ENCODE measurements at regions not wholly inside any gene's neighbourhood (a gene's known extent, or its start where the extent isn't known, plus 50 kb on each side); places are given as distances from the start of the nearest gene placed in this dataset.

DNA sequence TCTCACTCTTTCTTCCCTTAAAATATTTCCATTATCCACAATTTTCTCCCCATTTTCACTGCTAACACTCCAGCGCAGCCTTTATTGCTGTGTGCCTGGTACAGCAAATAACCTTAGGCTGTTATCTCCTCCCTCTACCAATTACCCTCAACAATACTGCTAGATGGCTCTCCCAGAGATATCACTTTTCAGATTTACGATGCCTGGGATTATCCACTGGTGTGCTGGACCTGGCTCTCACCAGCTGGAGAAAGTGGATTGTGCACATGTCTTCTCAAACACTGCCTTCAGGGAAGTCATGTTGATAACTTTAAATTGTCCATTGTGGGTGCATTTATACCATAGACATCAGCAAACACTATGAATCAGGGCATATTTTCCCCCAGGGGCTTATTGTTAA lies 101.9 kb upstream of the ADAMTS20 start:
- H3K36me3 ChIP-seq (ENCODE audit: control insufficient read depth in 2 of 2, insufficient read depth in 1 of 2, low read length in 2 of 2) = no peaks in the 10 kb centered on the region
- no peak overlapping the region for H3K27ac ChIP-seq (ENCODE audit: extremely low read depth, low read depth, low read length)
- H3K4me3 ChIP-seq (ENCODE audit: low read depth, low read length) = no peak overlapping the region
- CTCF ChIA-PET = no interaction called here
- H3K9me3 ChIP-seq (ENCODE audit: control insufficient read depth, insufficient read depth, low read depth, low read length) = no peaks in the 10 kb centered on the region
- POLR2A ChIA-PET = no interaction called here
- H3K4me1 ChIP-seq (ENCODE audit: control insufficient read depth, insufficient read depth, low read length) = no peaks in the 10 kb centered on the region
- no peak for TF ChIP-seq ZNF48 (tag by site-specific recombination; IDR thresholded peaks at IDR 0.05)
- TF ChIP-seq ZNF221 (tag by site-specific recombination; IDR thresholded peaks at IDR 0.05; ENCODE audit: borderline replicate concordance) = no peak
- TF ChIP-seq ZNF558 (tag by site-specific recombination; IDR thresholded peaks at IDR 0.05) = no peak
- TF ChIP-seq ZSCAN23 (tag by site-specific recombination; IDR thresholded peaks at IDR 0.05) = no peak
- no peak for TF ChIP-seq ZNF10 (tag by site-specific recombination; IDR thresholded peaks at IDR 0.05)
- no peak for TF ChIP-seq GLI4 (tag by site-specific recombination; IDR thresholded peaks at IDR 0.05)
- no peak for TF ChIP-seq KLF16 (tag by site-specific recombination; IDR thresholded peaks at IDR 0.05)
- 0 out of 2 replicates have a peak, but pooled peaks have one; percentile 55 for TF ChIP-seq MZF1 (tag by site-specific recombination; IDR thresholded peaks at IDR 0.05; ENCODE audit: borderline replicate concordance)
- TF ChIP-seq, protein P1, sequence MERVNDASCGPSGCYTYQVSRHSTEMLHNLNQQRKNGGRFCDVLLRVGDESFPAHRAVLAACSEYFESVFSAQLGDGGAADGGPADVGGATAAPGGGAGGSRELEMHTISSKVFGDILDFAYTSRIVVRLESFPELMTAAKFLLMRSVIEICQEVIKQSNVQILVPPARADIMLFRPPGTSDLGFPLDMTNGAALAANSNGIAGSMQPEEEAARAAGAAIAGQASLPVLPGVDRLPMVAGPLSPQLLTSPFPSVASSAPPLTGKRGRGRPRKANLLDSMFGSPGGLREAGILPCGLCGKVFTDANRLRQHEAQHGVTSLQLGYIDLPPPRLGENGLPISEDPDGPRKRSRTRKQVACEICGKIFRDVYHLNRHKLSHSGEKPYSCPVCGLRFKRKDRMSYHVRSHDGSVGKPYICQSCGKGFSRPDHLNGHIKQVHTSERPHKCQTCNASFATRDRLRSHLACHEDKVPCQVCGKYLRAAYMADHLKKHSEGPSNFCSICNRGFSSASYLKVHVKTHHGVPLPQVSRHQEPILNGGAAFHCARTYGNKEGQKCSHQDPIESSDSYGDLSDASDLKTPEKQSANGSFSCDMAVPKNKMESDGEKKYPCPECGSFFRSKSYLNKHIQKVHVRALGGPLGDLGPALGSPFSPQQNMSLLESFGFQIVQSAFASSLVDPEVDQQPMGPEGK (tag by site-specific recombination; IDR thresholded peaks at IDR 0.05) = no peak
- TF ChIP-seq ZBTB11 (tag by site-specific recombination; conservative IDR thresholded peaks at IDR 0.05; ENCODE audit: low read depth) = no peak
- TF ChIP-seq, protein P2, sequence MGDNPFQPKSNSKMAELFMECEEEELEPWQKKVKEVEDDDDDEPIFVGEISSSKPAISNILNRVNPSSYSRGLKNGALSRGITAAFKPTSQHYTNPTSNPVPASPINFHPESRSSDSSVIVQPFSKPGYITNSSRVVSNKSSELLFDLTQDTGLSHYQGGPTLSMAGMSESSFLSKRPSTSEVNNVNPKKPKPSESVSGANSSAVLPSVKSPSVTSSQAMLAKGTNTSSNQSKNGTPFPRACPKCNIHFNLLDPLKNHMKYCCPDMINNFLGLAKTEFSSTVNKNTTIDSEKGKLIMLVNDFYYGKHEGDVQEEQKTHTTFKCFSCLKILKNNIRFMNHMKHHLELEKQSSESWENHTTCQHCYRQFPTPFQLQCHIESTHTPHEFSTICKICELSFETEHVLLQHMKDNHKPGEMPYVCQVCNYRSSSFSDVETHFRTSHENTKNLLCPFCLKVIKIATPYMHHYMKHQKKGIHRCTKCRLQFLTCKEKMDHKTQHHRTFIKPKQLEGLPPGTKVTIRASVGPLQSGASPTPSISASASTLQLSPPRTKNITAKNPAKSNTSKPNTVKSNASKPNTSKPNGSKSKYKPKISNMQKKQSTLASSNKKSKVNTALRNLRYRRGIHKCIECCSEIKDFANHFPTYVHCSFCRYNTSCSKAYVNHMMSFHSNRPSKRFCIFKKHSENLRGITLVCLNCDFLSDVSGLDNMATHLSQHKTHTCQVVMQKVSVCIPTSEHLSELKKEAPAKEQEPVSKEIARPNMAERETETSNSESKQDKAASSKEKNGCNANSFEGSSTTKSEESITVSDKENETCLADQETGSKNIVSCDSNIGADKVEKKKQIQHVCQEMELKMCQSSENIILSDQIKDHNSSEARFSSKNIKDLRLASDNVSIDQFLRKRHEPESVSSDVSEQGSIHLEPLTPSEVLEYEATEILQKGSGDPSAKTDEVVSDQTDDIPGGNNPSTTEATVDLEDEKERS (tag by site-specific recombination; IDR thresholded peaks at IDR 0.05) = no peak
- TF ChIP-seq, protein P3, sequence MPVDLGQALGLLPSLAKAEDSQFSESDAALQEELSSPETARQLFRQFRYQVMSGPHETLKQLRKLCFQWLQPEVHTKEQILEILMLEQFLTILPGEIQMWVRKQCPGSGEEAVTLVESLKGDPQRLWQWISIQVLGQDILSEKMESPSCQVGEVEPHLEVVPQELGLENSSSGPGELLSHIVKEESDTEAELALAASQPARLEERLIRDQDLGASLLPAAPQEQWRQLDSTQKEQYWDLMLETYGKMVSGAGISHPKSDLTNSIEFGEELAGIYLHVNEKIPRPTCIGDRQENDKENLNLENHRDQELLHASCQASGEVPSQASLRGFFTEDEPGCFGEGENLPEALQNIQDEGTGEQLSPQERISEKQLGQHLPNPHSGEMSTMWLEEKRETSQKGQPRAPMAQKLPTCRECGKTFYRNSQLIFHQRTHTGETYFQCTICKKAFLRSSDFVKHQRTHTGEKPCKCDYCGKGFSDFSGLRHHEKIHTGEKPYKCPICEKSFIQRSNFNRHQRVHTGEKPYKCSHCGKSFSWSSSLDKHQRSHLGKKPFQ (tag by site-specific recombination; IDR thresholded peaks at IDR 0.05) = peak; percentile 89
- peak; percentile 14; the same call in 1 of the 2 replicates for TF ChIP-seq SCRT1 (tag by site-specific recombination; IDR thresholded peaks at IDR 0.05; ENCODE audit: borderline replicate concordance)
- no peak for TF ChIP-seq ZNF560 (tag by site-specific recombination; IDR thresholded peaks at IDR 0.05; ENCODE audit: borderline replicate concordance)
- TF ChIP-seq, protein P4, sequence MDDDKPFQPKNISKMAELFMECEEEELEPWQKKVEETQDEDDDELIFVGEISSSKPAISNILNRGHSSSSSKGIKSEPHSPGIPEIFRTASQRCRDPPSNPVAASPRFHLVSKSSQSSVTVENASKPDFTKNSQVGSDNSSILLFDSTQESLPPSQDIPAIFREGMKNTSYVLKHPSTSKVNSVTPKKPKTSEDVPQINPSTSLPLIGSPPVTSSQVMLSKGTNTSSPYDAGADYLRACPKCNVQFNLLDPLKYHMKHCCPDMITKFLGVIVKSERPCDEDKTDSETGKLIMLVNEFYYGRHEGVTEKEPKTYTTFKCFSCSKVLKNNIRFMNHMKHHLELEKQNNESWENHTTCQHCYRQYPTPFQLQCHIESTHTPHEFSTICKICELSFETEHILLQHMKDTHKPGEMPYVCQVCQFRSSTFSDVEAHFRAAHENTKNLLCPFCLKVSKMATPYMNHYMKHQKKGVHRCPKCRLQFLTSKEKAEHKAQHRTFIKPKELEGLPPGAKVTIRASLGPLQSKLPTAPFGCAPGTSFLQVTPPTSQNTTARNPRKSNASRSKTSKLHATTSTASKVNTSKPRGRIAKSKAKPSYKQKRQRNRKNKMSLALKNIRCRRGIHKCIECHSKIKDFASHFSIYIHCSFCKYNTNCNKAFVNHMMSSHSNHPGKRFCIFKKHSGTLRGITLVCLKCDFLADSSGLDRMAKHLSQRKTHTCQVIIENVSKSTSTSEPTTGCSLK (tag by site-specific recombination; IDR thresholded peaks at IDR 0.05) = no peak
- no peak for TF ChIP-seq HOXD13 (CRISPR knock-in tag; IDR thresholded peaks at IDR 0.05; ENCODE audit: borderline replicate concordance)
- no peak for TF ChIP-seq KLF9 (tag by site-specific recombination; IDR thresholded peaks at IDR 0.05; ENCODE audit: low read depth)
- no peak for TF ChIP-seq ZNF707 (tag by site-specific recombination; IDR thresholded peaks at IDR 0.05)
- TF ChIP-seq ZNF274 (IDR thresholded peaks at IDR 0.05; ENCODE audit: low read length) = no peak
- no peak for TF ChIP-seq ZNF274 (tag by site-specific recombination; IDR thresholded peaks at IDR 0.05; ENCODE audit: borderline replicate concordance)
- TF ChIP-seq ZNF514 (tag by site-specific recombination; IDR thresholded peaks at IDR 0.05) = no peak
- peak; percentile 37 for TF ChIP-seq OSR2 (tag by site-specific recombination; IDR thresholded peaks at IDR 0.05)
- TF ChIP-seq ZNF600 (tag by site-specific recombination; IDR thresholded peaks at IDR 0.05) = no peak
